ENCODE measurements at regions not wholly inside any gene's neighbourhood (a gene's known extent, or its start where the extent isn't known, plus 50 kb on each side); places are given as distances from the start of the nearest gene placed in this dataset.

GRCh38 chrX:42954880-42955279 is 176.9 kb upstream of the PPP1R2C start:
- no peak for ATAC-seq (replicated peaks in 1 of 2)
- no peak for DNase-seq
- Mint-ChIP-seq H3K36me3 (ENCODE audit: insufficient read depth in 2 of 2) (no peaks in the 10 kb centered on the region), H3K9me3 (peaks cover 2% of the 10 kb centered on the region in 2 donors), H3K4me3 (peak overlapping the region in 1 of 2 donors; percentile 79), H3K4me1 (ENCODE audit: low read depth) (peaks cover 7% of the 10 kb centered on the region), H3K27ac (no peak overlapping the region), H3K27me3 (ENCODE audit: low read depth) (no peaks in the 10 kb centered on the region)

DNA sequence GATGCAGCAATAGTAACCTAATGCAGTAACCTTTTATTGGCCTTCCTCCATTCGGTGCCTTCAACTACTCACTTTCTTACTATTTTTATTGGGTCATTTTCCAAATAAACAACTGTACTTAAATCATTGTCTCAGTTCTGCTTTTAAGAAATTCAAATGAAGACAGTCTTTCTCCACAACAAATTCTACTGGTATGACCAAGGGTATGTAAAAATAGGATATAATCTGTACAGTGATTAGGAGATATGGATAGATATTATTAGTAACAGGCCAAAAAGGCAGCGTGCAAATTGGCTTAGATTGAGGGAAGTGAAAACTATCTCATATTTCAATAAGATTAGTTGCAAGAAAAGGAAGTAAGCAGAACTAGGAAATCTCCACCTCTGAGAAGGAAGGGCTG is 177.4 kb upstream of the PPP1R2C start:
- ATAC-seq (replicated peaks in 1 of 2) (no peak), DNase-seq (no peak)
- H3K9me3 Mint-ChIP-seq: peaks cover 3 to 4% of the 10 kb centered on the region in 2 donors
- H3K27me3 Mint-ChIP-seq (ENCODE audit: low read depth): no peaks in the 10 kb centered on the region
- peak overlapping the region; percentile 86 for H3K27ac Mint-ChIP-seq
- peak overlapping the region; percentile 8 to 79 for H3K4me3 Mint-ChIP-seq
- H3K4me1 Mint-ChIP-seq (ENCODE audit: low read depth): peaks cover 7% of the 10 kb centered on the region
- H3K36me3 Mint-ChIP-seq (ENCODE audit: insufficient read depth in 2 of 2): no peaks in the 10 kb centered on the region

DNA sequence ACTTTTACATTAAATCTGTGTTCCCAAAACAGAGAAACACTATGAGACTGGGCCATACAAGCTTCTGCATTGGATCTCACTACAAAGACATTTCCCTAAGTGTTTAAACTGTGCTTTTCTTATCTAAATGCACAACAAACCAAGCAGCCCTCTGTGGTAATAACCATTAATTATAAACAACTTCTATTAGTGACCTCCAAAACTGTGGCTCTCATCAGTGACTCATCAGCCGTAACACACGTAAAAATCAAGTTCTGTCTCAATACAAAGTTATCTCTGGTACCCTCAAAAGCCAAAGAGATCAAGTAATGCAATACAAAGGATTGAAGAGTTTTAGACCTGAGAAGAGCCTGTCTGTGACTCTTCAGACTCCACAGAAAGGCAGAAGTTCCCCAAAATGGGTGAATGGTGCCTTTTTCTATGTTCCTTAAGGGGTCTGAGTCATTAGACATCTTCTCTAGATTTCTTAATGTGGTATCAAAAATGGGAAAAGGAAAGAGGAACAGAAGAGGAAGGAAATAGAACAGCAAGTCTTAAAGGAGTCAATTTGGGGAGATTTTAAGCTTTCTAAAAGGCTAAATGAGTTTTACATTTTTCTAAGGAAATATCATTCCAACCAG is 189.8 kb upstream of the PPP1R2C start:
- ATAC-seq (replicated peaks in 1 of 2) (no peak), DNase-seq (no peak)
- H3K36me3 Mint-ChIP-seq (ENCODE audit: insufficient read depth in 2 of 2): no peaks in the 10 kb centered on the region
- H3K27me3 Mint-ChIP-seq (ENCODE audit: low read depth): peaks cover 8% of the 10 kb centered on the region
- H3K4me1 Mint-ChIP-seq (ENCODE audit: low read depth): peaks cover 5% of the 10 kb centered on the region
- H3K4me3 Mint-ChIP-seq: no peak overlapping the region
- no peak overlapping the region for H3K27ac Mint-ChIP-seq
- H3K9me3 Mint-ChIP-seq: peaks cover 0 to 2% of the 10 kb centered on the region in 2 donors

DNA sequence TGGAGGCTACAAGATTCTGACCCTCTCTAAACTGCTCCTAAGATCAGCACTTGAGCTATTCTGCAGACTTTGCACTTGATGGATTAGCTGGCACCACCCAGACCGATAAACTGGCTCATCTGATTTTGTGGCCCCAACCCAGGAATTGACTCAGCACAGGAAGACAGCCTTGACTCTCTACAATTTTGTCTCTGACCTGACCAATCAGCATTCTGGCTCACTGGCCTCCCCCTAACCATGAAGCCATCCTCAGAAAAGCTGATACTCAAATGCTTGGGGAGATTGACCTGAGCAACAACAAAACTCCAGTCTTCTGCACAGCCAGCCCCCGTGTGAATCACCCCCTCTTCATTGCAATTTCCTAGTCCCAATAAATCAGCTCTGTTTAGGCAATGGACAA is 195.4 kb upstream of the PPP1R2C start:
- no peak for ATAC-seq (replicated peaks in 1 of 2)

GRCh38 chrX:42975906-42976305 is 197.9 kb upstream of the PPP1R2C start:
- H3K4me1 Mint-ChIP-seq (ENCODE audit: low read depth): peaks cover 4% of the 10 kb centered on the region
- H3K4me3 Mint-ChIP-seq: no peak overlapping the region
- H3K27ac Mint-ChIP-seq: no peak overlapping the region
- no peak for ATAC-seq (replicated peaks in 1 of 2)
- H3K9me3 Mint-ChIP-seq: peaks cover 0 to 1% of the 10 kb centered on the region in 2 donors
- H3K27me3 Mint-ChIP-seq (ENCODE audit: low read depth): no peaks in the 10 kb centered on the region
- no peak for DNase-seq
- H3K36me3 Mint-ChIP-seq (ENCODE audit: insufficient read depth in 2 of 2): peaks cover 1 to 4% of the 10 kb centered on the region in 2 donors

More for the DNA sequence above, 195.4 kb upstream of the PPP1R2C start:
- Mint-ChIP-seq H3K36me3 (ENCODE audit: insufficient read depth in 2 of 2) (peaks cover 0 to 4% of the 10 kb centered on the region in 2 donors), H3K27ac (no peak overlapping the region), H3K9me3 (peaks cover 0 to 1% of the 10 kb centered on the region in 2 donors), H3K4me3 (no peak overlapping the region), H3K27me3 (ENCODE audit: low read depth) (peaks cover under 1% of the 10 kb centered on the region), H3K4me1 (ENCODE audit: low read depth) (peaks cover 4% of the 10 kb centered on the region)
- DNase-seq: no peak

DNA sequence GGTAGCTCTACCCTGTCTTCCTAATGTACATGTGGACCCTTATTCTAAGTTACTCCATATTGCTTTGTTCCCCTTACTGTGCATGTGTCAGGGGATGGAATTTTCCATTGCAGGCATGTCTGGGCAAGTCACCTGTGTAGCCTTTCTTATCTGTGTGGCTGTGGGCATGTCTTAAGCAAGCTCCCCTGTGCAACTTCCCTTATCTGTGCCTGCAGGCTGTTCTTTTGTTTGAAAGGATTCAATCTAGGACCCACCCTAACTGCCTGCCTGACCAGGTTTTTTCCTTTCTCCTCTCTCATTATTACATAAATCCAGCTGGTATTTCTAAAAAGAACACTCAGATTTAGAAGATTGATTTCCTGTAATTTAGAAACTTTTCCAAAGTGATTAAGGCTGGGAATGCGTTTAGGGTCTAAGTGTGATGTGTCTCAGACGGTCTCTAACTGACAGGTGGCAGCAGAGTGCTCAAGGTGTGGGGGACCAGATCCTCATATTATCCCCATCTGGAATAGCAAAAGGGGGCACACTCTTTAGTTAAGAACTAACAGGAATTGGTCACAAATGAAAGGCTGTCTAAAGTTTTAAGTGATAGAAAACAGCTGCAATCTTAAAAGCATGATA is 198.9 kb upstream of the PPP1R2C start:
- H3K4me1 Mint-ChIP-seq (ENCODE audit: low read depth): peaks cover 4% of the 10 kb centered on the region
- DNase-seq (no peak), ATAC-seq (replicated peaks in 1 of 2) (no peak)
- no peaks in the 10 kb centered on the region for H3K27me3 Mint-ChIP-seq (ENCODE audit: low read depth)
- H3K27ac Mint-ChIP-seq: no peak overlapping the region
- peaks cover 0 to 1% of the 10 kb centered on the region in 2 donors for H3K9me3 Mint-ChIP-seq
- peaks cover 1 to 4% of the 10 kb centered on the region in 2 donors for H3K36me3 Mint-ChIP-seq (ENCODE audit: insufficient read depth in 2 of 2)
- no peak overlapping the region for H3K4me3 Mint-ChIP-seq

DNA sequence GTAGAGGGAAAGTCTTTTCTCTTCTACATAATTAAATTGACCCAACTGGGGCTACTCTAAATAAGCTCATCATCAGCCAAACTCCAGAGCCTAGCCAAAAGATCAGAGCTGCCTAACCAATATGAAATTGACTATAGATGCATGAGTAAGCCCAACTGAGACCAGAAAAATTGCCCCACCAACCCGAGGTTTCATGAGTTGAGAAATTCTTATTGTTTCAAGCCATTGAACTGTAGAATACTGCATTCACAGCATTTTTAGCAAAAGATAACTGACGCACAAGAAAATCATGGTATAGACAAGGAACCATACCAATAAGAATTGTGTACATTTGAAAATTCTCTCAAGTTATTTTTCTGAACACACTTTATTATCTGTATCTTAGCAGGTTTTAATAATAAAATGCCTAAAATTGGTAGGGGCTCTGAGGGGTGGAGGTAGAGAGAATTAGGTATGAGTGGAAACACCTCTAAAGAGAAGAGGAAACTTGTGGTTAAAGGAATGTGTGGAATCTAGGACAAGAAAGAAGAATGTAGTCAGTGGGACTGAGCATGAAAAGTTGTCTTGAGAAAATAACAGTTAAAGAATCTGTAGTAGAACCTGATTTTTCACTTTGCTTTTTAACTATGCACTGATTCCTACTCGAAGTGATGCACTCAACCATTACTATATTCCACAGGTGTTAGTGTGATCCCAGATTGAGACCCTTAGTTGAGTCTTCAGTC is 200.9 kb upstream of the PPP1R2C start:
- DNase-seq (no peak), ATAC-seq (replicated peaks in 1 of 2) (no peak)
- Mint-ChIP-seq H3K9me3 (peaks cover 0 to 1% of the 10 kb centered on the region in 2 donors), H3K27ac (no peak overlapping the region), H3K4me1 (ENCODE audit: low read depth) (peaks cover 4% of the 10 kb centered on the region), H3K36me3 (ENCODE audit: insufficient read depth in 2 of 2) (peaks cover 1 to 4% of the 10 kb centered on the region in 2 donors), H3K4me3 (no peak overlapping the region), H3K27me3 (ENCODE audit: low read depth) (no peaks in the 10 kb centered on the region)

- Mint-ChIP-seq H3K27me3 (ENCODE audit: low read depth) (no peaks in the 10 kb centered on the region), H3K9me3 (no peaks in the 10 kb centered on the region), H3K36me3 (ENCODE audit: insufficient read depth in 2 of 2) (peaks cover 0 to 2% of the 10 kb centered on the region in 2 donors), H3K4me1 (ENCODE audit: low read depth) (no peaks in the 10 kb centered on the region), H3K4me3 (no peak overlapping the region), H3K27ac (no peak overlapping the region)
- ATAC-seq (replicated peaks in 1 of 2): no peak
- DNase-seq: no peak
Measured at GRCh38 chrX:42988700-42989099, 210.7 kb upstream of the PPP1R2C start.

DNA sequence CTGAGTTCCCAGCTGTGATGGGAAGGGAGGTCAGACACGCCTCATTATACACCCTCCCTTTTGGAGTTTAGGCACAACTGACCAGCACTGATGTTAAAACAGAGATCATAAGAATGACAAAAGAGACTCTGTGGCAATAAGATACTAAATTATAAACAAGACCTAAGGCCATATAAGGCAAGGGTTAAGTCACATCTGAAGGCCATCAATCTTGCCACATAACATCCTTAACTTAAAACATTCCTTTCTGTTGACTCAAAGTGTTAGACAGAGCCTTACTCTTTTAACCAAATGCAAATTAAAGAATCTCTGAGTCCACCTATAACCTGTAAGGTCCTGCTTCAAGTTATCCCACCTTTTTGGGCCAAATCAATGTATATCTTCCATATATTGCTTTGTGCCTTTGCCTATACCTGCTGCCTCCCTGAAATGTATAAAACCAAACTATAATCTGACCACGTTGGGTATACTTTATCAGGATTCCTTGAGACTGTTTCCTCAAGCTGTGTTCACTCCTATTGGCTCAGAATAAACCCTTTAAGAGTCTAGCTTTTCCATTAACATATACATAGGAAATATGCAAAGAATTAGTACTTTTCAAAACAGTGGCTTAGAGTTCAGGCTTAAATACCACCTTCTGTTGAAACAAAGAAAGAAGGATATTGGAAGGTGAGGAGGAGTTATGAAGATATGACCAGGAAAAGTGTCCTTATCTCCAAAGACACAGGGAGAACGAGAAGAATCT is 214.4 kb upstream of the PPP1R2C start:
- H3K27me3 Mint-ChIP-seq (ENCODE audit: low read depth): peaks cover 7% of the 10 kb centered on the region
- ATAC-seq (replicated peaks in 1 of 2): no peak
- no peaks in the 10 kb centered on the region for H3K4me1 Mint-ChIP-seq (ENCODE audit: low read depth)
- no peak for DNase-seq
- H3K4me3 Mint-ChIP-seq: no peak overlapping the region
- H3K9me3 Mint-ChIP-seq: peaks cover 0 to 4% of the 10 kb centered on the region in 2 donors
- H3K27ac Mint-ChIP-seq: no peak overlapping the region
- H3K36me3 Mint-ChIP-seq (ENCODE audit: insufficient read depth in 2 of 2): peaks cover 0 to 2% of the 10 kb centered on the region in 2 donors

GRCh38 chrX:42996861-42997260 is 218.9 kb upstream of the PPP1R2C start:
- H3K36me3 Mint-ChIP-seq (ENCODE audit: insufficient read depth in 2 of 2): peaks cover 0 to 2% of the 10 kb centered on the region in 2 donors
- H3K27me3 Mint-ChIP-seq (ENCODE audit: low read depth): peaks cover 7% of the 10 kb centered on the region

DNA sequence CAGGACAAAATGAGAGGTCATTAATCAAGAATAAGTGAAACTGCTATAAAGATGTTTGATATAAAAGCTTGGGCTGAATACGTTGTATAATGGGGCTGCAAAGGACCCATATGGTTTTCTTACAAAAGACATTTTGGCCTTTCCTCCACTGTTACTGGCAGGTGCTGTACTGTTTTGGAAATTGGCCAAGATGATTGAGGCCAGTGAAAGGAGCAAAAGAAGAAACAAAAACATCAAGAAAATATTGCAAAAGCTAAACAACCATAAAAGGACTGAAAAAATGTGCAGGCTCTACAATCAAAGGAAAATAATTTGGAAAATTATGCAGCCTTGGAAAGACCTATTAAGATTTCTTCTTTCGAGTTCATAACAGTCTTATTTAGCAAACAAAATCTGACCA is 222.2 kb upstream of the PPP1R2C start:
- Mint-ChIP-seq H3K9me3 (peaks cover 0 to 4% of the 10 kb centered on the region in 2 donors), H3K4me1 (ENCODE audit: low read depth) (no peaks in the 10 kb centered on the region), H3K36me3 (ENCODE audit: insufficient read depth in 2 of 2) (no peaks in the 10 kb centered on the region), H3K4me3 (no peak overlapping the region), H3K27ac (no peak overlapping the region), H3K27me3 (ENCODE audit: low read depth) (peaks cover 7% of the 10 kb centered on the region)
- no peak for DNase-seq
- no peak for ATAC-seq (replicated peaks in 1 of 2)

More at GRCh38 chrX:42996861-42997260, 218.9 kb upstream of the PPP1R2C start:
- Mint-ChIP-seq H3K4me3 (no peak overlapping the region), H3K27ac (no peak overlapping the region), H3K4me1 (ENCODE audit: low read depth) (no peaks in the 10 kb centered on the region), H3K9me3 (peaks cover 0 to 4% of the 10 kb centered on the region in 2 donors)
- ATAC-seq (replicated peaks in 1 of 2) (no peak), DNase-seq (no peak)

DNA sequence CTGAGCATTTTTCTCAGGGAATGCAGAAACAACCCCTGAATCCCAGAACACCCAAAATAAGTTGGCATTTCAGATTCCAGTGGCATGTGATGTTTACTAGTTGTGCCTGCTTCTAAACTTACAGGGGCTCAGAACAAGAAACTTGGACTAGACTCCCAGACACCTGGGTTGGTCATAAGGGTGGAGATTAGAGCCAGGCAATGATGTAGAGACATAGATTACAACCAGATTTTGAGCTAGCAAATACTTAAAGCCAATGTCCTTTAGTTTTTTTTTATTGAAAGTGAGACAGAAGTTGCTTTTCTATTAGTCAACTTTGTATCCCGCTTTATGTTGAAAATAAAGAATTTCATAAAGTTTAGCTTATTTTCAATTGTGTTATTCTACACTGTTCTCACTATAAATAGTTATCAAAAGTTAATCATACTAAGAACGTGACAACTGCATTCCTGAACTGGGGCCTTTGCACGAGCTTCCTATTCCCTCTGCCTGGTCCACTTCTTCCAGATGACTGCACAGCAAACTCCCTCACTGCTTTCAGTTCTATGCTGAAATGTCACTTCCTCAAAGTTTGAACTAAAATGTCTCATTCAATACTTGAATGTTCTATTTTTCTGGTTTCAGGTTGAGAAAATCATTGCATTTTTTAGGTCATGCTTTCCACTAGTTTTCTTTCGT is 224.7 kb upstream of the PPP1R2C start:
- no peak for DNase-seq
- no peaks in the 10 kb centered on the region for H3K36me3 Mint-ChIP-seq (ENCODE audit: insufficient read depth in 2 of 2)

More for the DNA sequence above, 224.7 kb upstream of the PPP1R2C start:
- Mint-ChIP-seq H3K4me1 (ENCODE audit: low read depth) (no peaks in the 10 kb centered on the region), H3K4me3 (no peak overlapping the region), H3K27ac (no peak overlapping the region), H3K27me3 (ENCODE audit: low read depth) (no peaks in the 10 kb centered on the region), H3K9me3 (no peaks in the 10 kb centered on the region)
- no peak for ATAC-seq (replicated peaks in 1 of 2)

Data from activated T-cell treated with anti-CD3 and anti-CD28 coated beads, Interleukin-2, amount 50 U/mL, for 72 hours (primary cell).